Keratinocyte (primary cell): ENCODE measurements at regions not wholly inside any gene's neighbourhood (a gene's known extent, or its start where the extent isn't known, plus 50 kb on each side); places are given as distances from the start of the nearest gene placed in this dataset.

ENCODE experiments used
- DNase-seq: peaks from one replicate; pipeline ENCODE4 v3.0.0-alpha.2; 2011; ENCODE audit warnings: low read depth, missing footprints, low spot score
- FAIRE-seq: peaks from 2 replicates; lab custom pipeline; 2011; peaks lifted over from hg19 to GRCh38; lab: Jason Lieb, UNC
- H2AFZ ChIP-seq: 2 replicates; pipeline ENCODE4 v1.6.0; 2012; ENCODE audit warnings: low read length, control low read depth, inconsistent platforms; ENCODE audit not compliant: control insufficient read depth
- H3K27ac ChIP-seq: 2 replicates; pipeline ENCODE4 v1.5.1; 2011; ENCODE audit warnings: low read length; ENCODE audit not compliant: control insufficient read depth, insufficient read depth
- H3K27me3 ChIP-seq: 3 replicates; pipeline ENCODE4 v1.6.0; 2011; ENCODE audit warnings: low read length; ENCODE audit not compliant: control insufficient read depth, insufficient read depth; ENCODE audit errors: extremely low read depth
- H3K36me3 ChIP-seq, 2 experiments: 2 replicates in 1 of 2; 3 replicates in 1 of 2; pipeline ENCODE4 v1.5.1; 2011; ENCODE audit warnings: low read length in 2 of 2, mild to moderate bottlenecking in 1 of 2; ENCODE audit not compliant: control insufficient read depth in 2 of 2, insufficient read depth in 2 of 2; ENCODE audit errors: extremely low read depth in 1 of 2
- H3K4me1 ChIP-seq: 3 replicates; pipeline ENCODE4 v1.5.1; 2011; ENCODE audit warnings: low read length; ENCODE audit not compliant: control insufficient read depth, insufficient read depth; ENCODE audit errors: extremely low read depth
- H3K4me2 ChIP-seq: 3 replicates; pipeline ENCODE4 v1.6.0; 2011; ENCODE audit warnings: low read depth, low read length; ENCODE audit not compliant: control insufficient read depth, insufficient read depth; ENCODE audit errors: extremely low read depth
- H3K4me3 ChIP-seq, 3 experiments: fragments of 200-600 bp in 1 of 3; sonication (generic) in 1 of 3; 2 replicates in 2 of 3; 3 replicates in 1 of 3; pipeline ENCODE4 v1.5.1; 2011 to 2016; ENCODE audit warnings: low read length in 3 of 3, mild to moderate bottlenecking in 3 of 3, control low read depth in 2 of 3, inconsistent platforms in 1 of 3, low read depth in 1 of 3, mixed read lengths in 1 of 3, mixed run types in 1 of 3, moderate library complexity in 1 of 3; ENCODE audit not compliant: control insufficient read depth in 2 of 3, insufficient read depth in 2 of 3; ENCODE audit errors: extremely low read depth in 1 of 3
- H3K79me2 ChIP-seq: 2 replicates; pipeline ENCODE4 v1.6.0; 2012; ENCODE audit warnings: low read length; ENCODE audit not compliant: control insufficient read depth, insufficient read depth
- H3K9ac ChIP-seq: 3 replicates; pipeline ENCODE4 v1.6.0; 2011; ENCODE audit warnings: low read length; ENCODE audit not compliant: control insufficient read depth, insufficient read depth; ENCODE audit errors: extremely low read depth
- H3K9me1 ChIP-seq: 3 replicates; pipeline ENCODE4 v1.6.0; 2011; ENCODE audit warnings: low read length; ENCODE audit not compliant: control insufficient read depth, insufficient read depth; ENCODE audit errors: extremely low read depth
- H3K9me3 ChIP-seq: 2 replicates; pipeline ENCODE4 v1.5.1; 2012; ENCODE audit warnings: low read depth, low read length; ENCODE audit not compliant: control insufficient read depth
- H4K20me1 ChIP-seq: 3 replicates; pipeline ENCODE4 v1.6.0; 2011; ENCODE audit warnings: low read length; ENCODE audit not compliant: control insufficient read depth, insufficient read depth; ENCODE audit errors: extremely low read depth
- EZH2 ChIP-seq: IDR thresholded peaks from one replicate; pipeline ENCODE4 v1.6.1; 2012; ENCODE audit warnings: inconsistent platforms, mild to moderate bottlenecking, low read length, moderate library complexity
- dilution Hi-C: fragments of 300-500 bp; cut with MboI; formaldehyde crosslinking; loops from one replicate; pipeline ENCODE4 v1.7.0; 2020; ENCODE audit warnings: low sequenced_read_pairs; ENCODE audit not compliant: extremely low pct_ligation_motif_present
- TF ChIP-seq, protein P1 (sequence below), 3 experiments: IDR thresholded peaks in 1 of 3; conservative IDR thresholded peaks in 1 of 3; optimal IDR thresholded peaks in 1 of 3; 2 replicates in 2 of 3; 3 replicates in 1 of 3; pipeline versions ENCODE3 to v1.5.1; 2011; ENCODE audit warnings: low read length in 3 of 3, mild to moderate bottlenecking in 3 of 3, moderate library complexity in 2 of 3, control low read depth in 1 of 3, inconsistent platforms in 1 of 3; ENCODE audit not compliant: insufficient read depth in 2 of 3; ENCODE audit errors: extremely low read depth in 1 of 3

DNA sequence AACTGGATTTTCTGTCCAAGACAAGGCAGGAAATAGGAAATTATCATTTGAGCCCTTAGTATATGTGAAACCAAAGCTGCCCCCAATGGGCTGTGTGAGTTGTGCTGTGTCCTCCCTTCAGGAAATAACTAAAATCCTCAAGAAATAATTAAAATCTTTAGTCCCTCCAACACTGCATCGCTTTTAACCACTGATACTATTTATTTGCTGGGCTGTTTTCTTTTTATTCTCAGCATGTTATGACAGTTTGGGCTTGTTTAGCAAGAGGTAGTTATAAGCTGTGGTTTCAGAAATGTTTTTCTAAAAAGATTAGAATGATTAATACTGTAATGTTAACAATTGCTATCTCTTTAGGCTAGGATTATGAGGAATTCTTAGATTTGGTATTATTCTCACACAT is 187.0 kb upstream of the KCNN2 start:
- Histone ChIP-seq H3K4me1 (peaks cover 18% of the 10 kb centered on the region), H4K20me1 (no peaks in the 10 kb centered on the region), H2AFZ (peak overlapping the region; percentile 28), H3K9me1 (no peaks in the 10 kb centered on the region), H3K9ac (no peak overlapping the region), H3K27me3 (no peaks in the 10 kb centered on the region), H3K36me3 (no peaks in the 10 kb centered on the region), H3K4me2 (no peak overlapping the region), H3K79me2 (no peaks in the 10 kb centered on the region), H3K9me3 (no peaks in the 10 kb centered on the region), H3K27ac (no peak overlapping the region), H3K4me3 (no peak overlapping the region)
- no peak for TF ChIP-seq EZH2
- TF ChIP-seq, protein P1, sequence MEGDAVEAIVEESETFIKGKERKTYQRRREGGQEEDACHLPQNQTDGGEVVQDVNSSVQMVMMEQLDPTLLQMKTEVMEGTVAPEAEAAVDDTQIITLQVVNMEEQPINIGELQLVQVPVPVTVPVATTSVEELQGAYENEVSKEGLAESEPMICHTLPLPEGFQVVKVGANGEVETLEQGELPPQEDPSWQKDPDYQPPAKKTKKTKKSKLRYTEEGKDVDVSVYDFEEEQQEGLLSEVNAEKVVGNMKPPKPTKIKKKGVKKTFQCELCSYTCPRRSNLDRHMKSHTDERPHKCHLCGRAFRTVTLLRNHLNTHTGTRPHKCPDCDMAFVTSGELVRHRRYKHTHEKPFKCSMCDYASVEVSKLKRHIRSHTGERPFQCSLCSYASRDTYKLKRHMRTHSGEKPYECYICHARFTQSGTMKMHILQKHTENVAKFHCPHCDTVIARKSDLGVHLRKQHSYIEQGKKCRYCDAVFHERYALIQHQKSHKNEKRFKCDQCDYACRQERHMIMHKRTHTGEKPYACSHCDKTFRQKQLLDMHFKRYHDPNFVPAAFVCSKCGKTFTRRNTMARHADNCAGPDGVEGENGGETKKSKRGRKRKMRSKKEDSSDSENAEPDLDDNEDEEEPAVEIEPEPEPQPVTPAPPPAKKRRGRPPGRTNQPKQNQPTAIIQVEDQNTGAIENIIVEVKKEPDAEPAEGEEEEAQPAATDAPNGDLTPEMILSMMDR (optimal IDR thresholded peaks at IDR 0.05 in 1 of 3, IDR thresholded peaks at IDR 0.05 in 1 of 3, conservative IDR thresholded peaks at IDR 0.05 in 1 of 3; ENCODE audit: extremely low read depth in 1 of 3, insufficient read depth in 2 of 3, low read length in 3 of 3): no peak
- FAIRE-seq: no peak
- DNase-seq: no peak
- dilution Hi-C loops: no loop called here

GRCh38 chr5:114176356-114176755 is 185.5 kb upstream of the KCNN2 start:
- peaks cover 18% of the 10 kb centered on the region for H3K4me1 ChIP-seq
- H3K36me3 ChIP-seq: no peaks in the 10 kb centered on the region
- DNase-seq (no peak), FAIRE-seq (no peak)
- no peaks in the 10 kb centered on the region for H3K9me3 ChIP-seq
- H3K4me2 ChIP-seq: no peak overlapping the region
- no peak for TF ChIP-seq EZH2
- TF ChIP-seq, protein P1 (optimal IDR thresholded peaks at IDR 0.05 in 1 of 3, IDR thresholded peaks at IDR 0.05 in 1 of 3, conservative IDR thresholded peaks at IDR 0.05 in 1 of 3; ENCODE audit: extremely low read depth in 1 of 3, insufficient read depth in 2 of 3, low read length in 3 of 3): no peak
- peak overlapping the region; percentile 36 for H3K27ac ChIP-seq
- H3K79me2 ChIP-seq: no peaks in the 10 kb centered on the region
- no peaks in the 10 kb centered on the region for H4K20me1 ChIP-seq
- no peaks in the 10 kb centered on the region for H3K27me3 ChIP-seq
- no peak overlapping the region for H3K4me3 ChIP-seq
- H2AFZ ChIP-seq: no peak overlapping the region
- H3K9ac ChIP-seq: no peak overlapping the region
- dilution Hi-C loops: no loop called here
- no peaks in the 10 kb centered on the region for H3K9me1 ChIP-seq
